ENCODE measurements at regions not wholly inside any gene's neighbourhood (a gene's known extent, or its start where the extent isn't known, plus 50 kb on each side); places are given as distances from the start of the nearest gene placed in this dataset.

DNA sequence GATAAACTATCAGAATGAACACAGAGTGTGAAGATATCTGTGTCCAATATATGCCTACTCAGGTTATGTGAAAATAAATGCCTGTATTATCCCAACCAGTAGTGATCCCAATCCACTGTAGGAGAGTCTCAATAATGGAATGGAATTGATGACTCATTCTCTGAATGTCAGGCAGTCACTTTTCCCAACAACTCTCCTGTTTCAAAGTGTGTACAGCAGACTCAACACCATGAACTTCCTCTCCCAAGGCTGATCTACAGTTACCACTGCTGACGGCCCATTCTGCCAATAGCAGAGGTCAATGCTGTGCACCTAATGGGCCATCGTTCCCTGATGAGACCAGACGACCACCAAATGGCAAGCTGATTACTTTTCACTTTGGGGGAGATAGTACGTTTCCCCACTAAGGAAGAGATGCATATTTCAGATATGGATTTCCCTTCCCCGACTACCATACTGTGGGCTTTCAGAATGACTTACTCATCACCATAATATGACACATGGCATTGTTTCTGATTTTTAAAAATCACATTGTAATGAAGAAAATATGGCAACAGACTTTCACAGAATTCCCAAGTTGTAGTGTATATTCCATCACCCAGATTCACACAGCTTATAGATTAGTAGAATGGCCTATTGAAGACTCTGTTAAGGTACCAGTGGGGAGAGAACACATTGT is 601.7 kb upstream of the VRK2 start:
- Histone ChIP-seq H3K4me1 (no peaks in the 10 kb centered on the region), H4K20me1 (no peaks in the 10 kb centered on the region), H3K27ac (no peak overlapping the region), H3K27me3 (no peaks in the 10 kb centered on the region), H3K36me3 (no peaks in the 10 kb centered on the region), H3K9me3 (no peaks in the 10 kb centered on the region), H3K9ac (no peak overlapping the region), H3K4me2 (no peak overlapping the region), H3K4me3 (no peak overlapping the region)
- no peak for TF ChIP-seq Cebpa-rat (IDR thresholded peaks at IDR 0.05)

DNA sequence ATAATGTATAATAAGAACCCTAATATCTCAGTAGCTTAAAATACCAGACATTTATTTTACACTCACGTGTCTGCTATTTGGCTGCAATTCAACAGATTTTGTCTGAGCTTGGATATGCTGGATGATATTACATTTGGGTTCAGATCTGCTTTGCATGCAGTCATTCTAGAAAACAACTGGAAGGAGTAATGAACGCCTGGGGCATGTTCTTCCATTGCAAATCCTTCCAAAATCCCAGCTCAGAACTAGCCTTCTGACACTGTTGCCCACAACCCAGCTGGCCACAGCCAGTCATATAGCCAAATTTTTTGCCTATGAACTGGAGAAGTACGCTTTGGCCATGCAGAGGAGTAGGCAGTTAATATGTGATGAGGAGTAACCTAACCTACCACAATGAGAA is 597.8 kb upstream of the VRK2 start:
- H3K9ac ChIP-seq, result no peak overlapping the region
- no peak overlapping the region for H3K27ac ChIP-seq
- H3K36me3 ChIP-seq, result no peaks in the 10 kb centered on the region
- H4K20me1 ChIP-seq, result no peaks in the 10 kb centered on the region
- no peak for TF ChIP-seq Cebpa-rat (IDR thresholded peaks at IDR 0.05)
- H3K9me3 ChIP-seq, result no peaks in the 10 kb centered on the region
- no peaks in the 10 kb centered on the region for H3K4me1 ChIP-seq
- no peak overlapping the region for H3K4me3 ChIP-seq
- no peaks in the 10 kb centered on the region for H3K27me3 ChIP-seq
- H3K4me2 ChIP-seq, result no peak overlapping the region

DNA sequence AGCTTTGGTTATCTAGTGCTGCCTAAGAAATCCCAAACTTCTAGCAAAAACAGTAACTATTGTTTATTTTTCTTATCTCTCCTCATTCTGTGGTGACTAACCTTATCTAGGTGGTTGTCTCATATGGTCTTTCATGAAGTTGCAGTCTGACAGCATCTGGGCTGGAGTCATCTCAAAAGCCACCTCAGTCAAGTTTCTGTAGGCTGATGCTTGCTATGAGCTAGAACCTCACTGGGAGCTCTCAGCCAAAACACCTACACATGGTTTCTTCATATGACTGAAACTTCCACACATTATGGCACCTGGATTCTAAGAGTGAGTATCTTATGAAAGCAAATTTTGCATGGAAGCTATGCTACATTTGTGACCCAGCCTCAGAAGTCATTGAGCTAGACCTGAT is 596.4 kb upstream of the VRK2 start:
- Histone ChIP-seq H3K36me3 (no peaks in the 10 kb centered on the region), H3K9me3 (no peaks in the 10 kb centered on the region), H3K27ac (no peak overlapping the region), H3K9ac (no peak overlapping the region), H3K4me2 (no peak overlapping the region), H3K4me1 (no peaks in the 10 kb centered on the region), H3K27me3 (no peaks in the 10 kb centered on the region), H4K20me1 (no peaks in the 10 kb centered on the region), H3K4me3 (no peak overlapping the region)
- no peak for TF ChIP-seq Cebpa-rat (IDR thresholded peaks at IDR 0.05)

DNA sequence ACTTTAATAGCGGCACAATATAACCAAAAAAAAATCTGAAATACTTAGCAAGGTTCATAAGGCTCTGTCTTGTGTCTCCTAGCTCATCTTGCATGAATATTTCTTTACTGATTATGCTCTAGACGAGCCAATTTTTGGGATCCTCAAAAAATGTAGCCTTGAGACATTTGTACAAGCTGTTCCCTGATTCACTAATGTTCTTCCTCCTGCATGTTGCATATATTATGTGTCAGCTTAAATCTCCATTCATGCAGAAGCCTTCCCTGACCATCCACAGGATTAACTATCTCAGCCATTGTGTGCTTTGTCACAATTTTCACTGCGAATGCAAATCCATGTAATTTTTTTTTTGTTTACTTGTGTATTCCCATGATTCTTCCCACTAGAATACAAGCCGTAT is 594.0 kb upstream of the VRK2 start:
- no peaks in the 10 kb centered on the region for H3K9me3 ChIP-seq
- no peak for TF ChIP-seq Cebpa-rat (IDR thresholded peaks at IDR 0.05)
- H3K9ac ChIP-seq, result no peak overlapping the region
- H3K27ac ChIP-seq, result no peak overlapping the region
- H3K4me2 ChIP-seq, result no peak overlapping the region
- no peaks in the 10 kb centered on the region for H3K4me1 ChIP-seq
- H3K36me3 ChIP-seq, result no peaks in the 10 kb centered on the region
- H4K20me1 ChIP-seq, result no peaks in the 10 kb centered on the region
- no peak overlapping the region for H3K4me3 ChIP-seq
- no peaks in the 10 kb centered on the region for H3K27me3 ChIP-seq

DNA sequence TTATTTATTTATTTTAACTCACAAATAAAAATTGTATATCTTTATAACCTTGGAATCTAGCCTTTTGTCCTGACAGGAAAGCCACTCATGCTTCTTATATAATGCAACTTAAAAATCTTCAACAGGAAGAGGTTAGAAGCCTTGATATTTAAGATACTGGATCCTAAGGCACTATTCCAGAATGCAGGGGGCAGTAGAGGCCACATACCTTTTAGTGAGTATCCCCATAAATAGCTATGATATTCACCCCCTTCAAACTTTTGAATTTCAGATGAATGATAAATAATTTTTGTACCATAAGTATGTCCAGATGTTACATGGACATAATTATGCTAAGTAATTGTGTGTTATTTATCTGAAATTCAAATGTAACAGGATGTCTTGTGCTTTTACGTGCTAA is 592.7 kb upstream of the VRK2 start:
- TF ChIP-seq Cebpa-rat (IDR thresholded peaks at IDR 0.05), result no peak
- no peak overlapping the region for H3K4me3 ChIP-seq
- H3K36me3 ChIP-seq, result no peaks in the 10 kb centered on the region
- H3K9ac ChIP-seq, result no peak overlapping the region
- no peak overlapping the region for H3K4me2 ChIP-seq
- no peaks in the 10 kb centered on the region for H3K9me3 ChIP-seq
- no peak overlapping the region for H3K27ac ChIP-seq
- H4K20me1 ChIP-seq, result no peaks in the 10 kb centered on the region
- no peaks in the 10 kb centered on the region for H3K4me1 ChIP-seq
- no peaks in the 10 kb centered on the region for H3K27me3 ChIP-seq

DNA sequence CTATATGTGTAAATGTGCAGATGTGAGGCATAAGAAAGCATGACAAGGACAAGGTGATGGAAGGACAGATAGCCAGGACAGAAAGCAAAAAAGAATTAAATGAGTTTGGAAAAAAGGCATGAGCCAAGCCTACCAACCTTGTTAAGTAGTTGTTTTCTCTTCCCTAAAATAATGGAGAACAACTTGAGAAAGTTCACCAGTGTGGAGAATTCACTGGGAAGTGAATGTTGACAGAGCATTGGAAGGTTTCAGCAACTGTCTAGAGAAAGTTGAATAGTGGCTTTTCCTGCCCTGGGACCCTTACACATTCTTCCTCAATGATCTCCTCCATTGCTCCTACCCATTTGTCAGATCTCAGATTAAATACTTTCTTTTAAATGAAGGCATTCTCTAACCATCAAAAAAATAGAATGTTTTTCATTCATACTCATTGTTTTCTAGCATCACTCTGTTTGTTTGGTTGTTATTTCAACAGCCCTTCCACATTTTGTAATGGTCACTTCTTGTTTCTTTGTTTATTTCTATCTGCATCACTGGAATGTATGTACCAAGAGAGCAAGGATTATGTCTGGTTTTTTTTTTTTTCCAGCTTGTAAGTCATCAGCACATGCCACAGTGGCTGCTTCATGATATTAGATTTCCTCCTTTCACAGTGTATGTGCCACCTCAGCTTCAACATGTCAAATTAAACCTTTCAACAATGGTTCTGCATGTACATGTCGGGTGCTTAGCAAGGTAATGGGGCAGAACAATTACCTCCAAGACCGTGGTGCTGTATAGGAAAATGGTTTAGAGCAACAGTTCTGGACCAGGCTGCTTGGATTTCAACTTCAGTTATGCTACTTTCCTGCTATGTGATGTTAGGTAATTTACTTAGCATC is 586.0 kb upstream of the VRK2 start:
- Histone ChIP-seq H3K27ac (no peak overlapping the region), H3K4me3 (no peak overlapping the region), H4K20me1 (no peaks in the 10 kb centered on the region), H3K27me3 (no peaks in the 10 kb centered on the region), H3K9me3 (no peaks in the 10 kb centered on the region), H3K4me2 (no peak overlapping the region), H3K4me1 (no peaks in the 10 kb centered on the region), H3K36me3 (no peaks in the 10 kb centered on the region), H3K9ac (no peak overlapping the region)
- no peak for TF ChIP-seq Cebpa-rat (IDR thresholded peaks at IDR 0.05)

DNA sequence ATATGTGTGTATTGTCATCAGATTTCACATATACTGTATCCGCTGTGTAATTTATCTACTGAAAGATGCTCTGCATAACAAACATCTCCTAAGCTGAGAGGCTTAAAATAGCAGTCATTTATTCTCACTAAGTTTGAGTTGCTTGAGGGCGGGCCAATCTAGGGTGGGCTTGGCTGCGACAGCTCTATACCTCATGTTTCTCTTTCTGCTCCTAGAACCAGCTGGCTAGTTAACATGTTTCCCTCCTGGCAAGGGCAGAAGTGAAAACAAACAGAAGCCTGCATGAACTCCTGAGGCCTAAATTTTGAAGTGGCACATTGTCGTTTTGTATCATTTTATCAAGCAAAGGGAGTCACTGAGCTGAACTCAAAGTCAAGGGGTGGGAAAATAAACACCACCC is 585.0 kb upstream of the VRK2 start:
- Histone ChIP-seq H3K36me3 (no peaks in the 10 kb centered on the region), H3K4me3 (no peak overlapping the region), H4K20me1 (no peaks in the 10 kb centered on the region), H3K9me3 (no peaks in the 10 kb centered on the region), H3K27me3 (no peaks in the 10 kb centered on the region), H3K9ac (no peak overlapping the region), H3K4me1 (no peaks in the 10 kb centered on the region), H3K27ac (no peak overlapping the region), H3K4me2 (no peak overlapping the region)
- no peak for TF ChIP-seq Cebpa-rat (IDR thresholded peaks at IDR 0.05)

DNA sequence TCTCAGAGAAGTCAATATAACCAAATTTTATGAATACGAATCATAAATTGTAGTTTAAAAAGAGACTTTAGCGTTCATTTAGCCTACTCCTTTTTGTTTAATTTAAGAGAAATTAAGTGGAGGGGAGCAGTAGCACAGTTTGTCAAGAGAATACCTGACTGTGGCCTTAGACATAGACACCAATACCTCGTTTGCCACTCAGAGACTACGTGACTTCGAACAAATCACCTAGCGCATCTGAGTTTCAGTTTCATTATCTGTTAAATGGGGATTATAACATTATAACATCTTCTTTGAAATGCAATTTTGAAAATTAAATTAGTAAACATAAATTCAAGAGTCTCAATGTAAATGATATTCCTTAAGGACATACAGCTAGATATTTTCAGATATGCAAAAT is 581.5 kb upstream of the VRK2 start:
- H3K36me3 ChIP-seq, result no peaks in the 10 kb centered on the region
- no peaks in the 10 kb centered on the region for H3K27me3 ChIP-seq
- H3K27ac ChIP-seq, result no peak overlapping the region
- H3K4me2 ChIP-seq, result no peak overlapping the region
- no peaks in the 10 kb centered on the region for H3K4me1 ChIP-seq
- H3K9ac ChIP-seq, result no peak overlapping the region
- no peaks in the 10 kb centered on the region for H4K20me1 ChIP-seq
- TF ChIP-seq Cebpa-rat (IDR thresholded peaks at IDR 0.05), result no peak
- no peak overlapping the region for H3K4me3 ChIP-seq
- no peaks in the 10 kb centered on the region for H3K9me3 ChIP-seq

DNA sequence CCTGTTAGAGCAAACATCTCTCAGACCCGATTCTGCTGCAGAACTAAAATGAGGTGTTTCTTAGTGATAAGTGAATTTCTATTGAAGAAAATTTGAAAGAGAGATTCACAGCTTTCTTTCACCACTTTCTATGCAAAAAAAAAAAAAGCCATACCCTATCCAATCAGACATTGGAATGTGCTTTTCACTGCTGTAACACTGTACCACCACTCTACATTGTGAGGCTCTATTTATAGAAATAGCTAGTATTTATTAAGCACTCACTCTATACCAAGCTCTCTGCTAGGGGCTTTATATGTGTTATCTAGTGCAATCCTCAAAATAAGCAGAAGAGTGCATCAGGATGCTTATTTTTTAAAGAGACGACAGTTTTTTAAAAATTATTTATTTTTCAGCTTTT is 580.6 kb upstream of the VRK2 start:
- H3K36me3 ChIP-seq, result no peaks in the 10 kb centered on the region
- H3K27ac ChIP-seq, result no peak overlapping the region
- H3K9ac ChIP-seq, result no peak overlapping the region
- TF ChIP-seq Cebpa-rat (IDR thresholded peaks at IDR 0.05), result no peak
- H3K9me3 ChIP-seq, result no peaks in the 10 kb centered on the region
- no peaks in the 10 kb centered on the region for H3K27me3 ChIP-seq
- no peaks in the 10 kb centered on the region for H3K4me1 ChIP-seq
- no peak overlapping the region for H3K4me2 ChIP-seq
- H4K20me1 ChIP-seq, result no peaks in the 10 kb centered on the region
- H3K4me3 ChIP-seq, result no peak overlapping the region

DNA sequence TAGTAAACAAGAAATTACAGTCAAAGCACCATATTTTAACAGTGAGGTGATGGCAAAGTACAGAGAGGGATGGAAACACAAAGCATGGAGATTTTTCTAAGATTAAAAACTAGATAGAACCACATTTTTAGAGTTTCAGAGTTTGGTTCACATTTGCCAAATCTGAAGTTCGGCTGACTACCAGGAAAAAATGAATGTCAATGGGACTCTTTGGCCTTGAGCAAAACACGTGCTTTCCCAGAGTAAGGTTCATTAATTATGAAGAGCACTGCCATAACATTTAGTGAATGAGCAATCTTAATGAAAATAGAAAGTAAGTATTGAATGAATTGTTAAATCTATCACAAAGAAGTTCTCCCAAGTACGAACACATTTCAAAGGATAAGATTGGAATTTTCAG is 571.2 kb upstream of the VRK2 start:
- no peaks in the 10 kb centered on the region for H4K20me1 ChIP-seq
- H3K9ac ChIP-seq, result no peak overlapping the region
- TF ChIP-seq Cebpa-rat (IDR thresholded peaks at IDR 0.05), result no peak
- H3K27me3 ChIP-seq, result no peaks in the 10 kb centered on the region
- H3K4me2 ChIP-seq, result no peak overlapping the region
- H3K4me3 ChIP-seq, result no peak overlapping the region
- no peaks in the 10 kb centered on the region for H3K4me1 ChIP-seq
- no peaks in the 10 kb centered on the region for H3K36me3 ChIP-seq
- no peaks in the 10 kb centered on the region for H3K9me3 ChIP-seq
- H3K27ac ChIP-seq, result no peak overlapping the region
